ENCODE measurements at regions not wholly inside any gene's neighbourhood (a gene's known extent, or its start where the extent isn't known, plus 50 kb on each side); places are given as distances from the start of the nearest gene placed in this dataset.

DNA sequence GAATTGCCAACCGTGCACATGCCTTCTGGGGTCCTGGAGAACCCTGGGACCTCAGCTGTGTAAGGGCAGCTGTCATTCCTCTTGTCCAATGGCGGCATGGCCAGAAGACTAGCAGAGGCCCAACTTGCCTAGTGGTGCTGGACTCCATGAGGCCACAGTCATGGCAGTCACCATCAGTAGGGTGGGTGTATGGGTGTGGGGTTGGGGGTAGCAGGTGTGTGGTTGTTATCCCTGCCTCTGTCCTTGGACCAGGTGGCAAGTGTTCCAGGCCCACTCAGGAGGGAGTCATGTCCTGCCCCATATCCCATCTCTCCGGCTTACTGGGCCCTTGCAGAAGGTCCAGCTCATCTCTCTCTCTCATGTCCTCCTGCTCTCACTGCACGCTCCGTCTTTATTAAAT, 1596.2 kb downstream of the MRPL39 start:
- TF ChIP-seq POLR2AphosphoS5 (IDR thresholded peaks at IDR 0.05; ENCODE audit: insufficient read depth in 1 of 2, low read depth in 1 of 2) = no peak
- no peak for TF ChIP-seq POLR2A (IDR thresholded peaks at IDR 0.05)
- no peak for TF ChIP-seq CTCF (IDR thresholded peaks at IDR 0.05)
- Histone ChIP-seq H3K4me3 (no peak overlapping the region), H3K36me3 (no peaks in the 10 kb centered on the region), H3K27me3 (no peaks in the 10 kb centered on the region), H3K9me3 (no peaks in the 10 kb centered on the region), H3K4me1 (no peaks in the 10 kb centered on the region), H3K27ac (no peak overlapping the region)
- intact Hi-C loops (cut with DNase I) = no loop called here
- DNase-seq (ENCODE audit: extremely low spot score in 2 of 2) = no peak

DNA sequence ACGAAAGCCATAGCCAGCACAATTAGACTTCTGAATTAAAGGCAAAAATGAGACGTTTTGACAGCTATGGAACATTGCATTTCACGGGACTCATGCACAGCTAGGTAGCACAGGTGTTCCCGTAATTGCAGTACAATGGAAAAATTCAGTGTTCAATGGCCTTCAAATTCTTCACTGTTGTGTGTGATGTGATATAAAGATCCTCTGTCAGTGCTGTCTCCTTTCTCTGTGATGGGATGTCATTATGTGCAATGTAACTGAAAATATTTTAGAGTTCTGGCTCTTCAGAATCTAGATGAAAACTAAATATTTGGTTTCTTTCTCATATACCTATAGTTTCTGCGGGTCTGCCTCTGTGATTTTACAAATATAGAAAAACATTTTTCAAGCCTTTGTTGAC, 1599.7 kb downstream of the MRPL39 start:
- Histone ChIP-seq H3K27me3 (no peaks in the 10 kb centered on the region), H3K4me1 (no peaks in the 10 kb centered on the region), H3K36me3 (no peaks in the 10 kb centered on the region), H3K27ac (no peak overlapping the region), H3K4me3 (no peak overlapping the region), H3K9me3 (no peaks in the 10 kb centered on the region)
- no peak for TF ChIP-seq CTCF (IDR thresholded peaks at IDR 0.05)
- TF ChIP-seq POLR2A (IDR thresholded peaks at IDR 0.05) = no peak
- TF ChIP-seq POLR2AphosphoS5 (IDR thresholded peaks at IDR 0.05; ENCODE audit: insufficient read depth in 1 of 2, low read depth in 1 of 2) = no peak
- no peak for DNase-seq (ENCODE audit: extremely low spot score in 2 of 2)
- intact Hi-C loops (cut with DNase I) = no loop called here

DNA sequence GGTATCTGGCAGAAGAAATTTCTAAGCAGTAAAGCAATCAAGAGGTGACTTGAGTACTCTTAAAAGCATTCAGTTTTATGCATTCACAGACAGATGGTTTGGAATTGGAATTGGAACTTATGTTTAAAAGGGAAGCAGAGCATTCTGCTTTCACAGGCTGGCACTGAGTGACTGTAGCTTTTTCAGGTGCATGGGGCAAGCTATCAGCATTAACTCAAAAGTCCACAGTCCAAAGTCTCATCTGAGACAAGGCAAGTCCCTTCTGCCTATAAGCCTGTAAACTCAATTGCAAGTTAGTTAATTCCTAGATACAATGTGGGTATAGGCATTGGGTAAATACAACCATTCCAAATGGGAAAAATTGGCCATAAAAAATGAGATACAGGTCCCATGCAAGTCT, 1620.3 kb downstream of the MRPL39 start:
- Histone ChIP-seq H3K36me3 (no peaks in the 10 kb centered on the region), H3K4me3 (no peak overlapping the region), H3K27me3 (no peaks in the 10 kb centered on the region), H3K4me1 (no peaks in the 10 kb centered on the region), H3K9me3 (no peaks in the 10 kb centered on the region), H3K27ac (no peak overlapping the region)
- intact Hi-C loops (cut with DNase I) = no loop called here
- TF ChIP-seq POLR2A (IDR thresholded peaks at IDR 0.05) (no peak), CTCF (IDR thresholded peaks at IDR 0.05) (no peak), POLR2AphosphoS5 (IDR thresholded peaks at IDR 0.05; ENCODE audit: insufficient read depth in 1 of 2, low read depth in 1 of 2) (no peak)
- no peak for DNase-seq (ENCODE audit: extremely low spot score in 2 of 2)

GRCh38 chr21:23986214-23986613, 1621.1 kb downstream of the MRPL39 start:
- H3K4me1 ChIP-seq = no peaks in the 10 kb centered on the region
- no peak for DNase-seq (ENCODE audit: extremely low spot score in 2 of 2)
- H3K27me3 ChIP-seq = no peaks in the 10 kb centered on the region
- no peak overlapping the region for H3K4me3 ChIP-seq
- intact Hi-C loops (cut with DNase I) = no loop called here
- no peak overlapping the region for H3K27ac ChIP-seq
- H3K9me3 ChIP-seq = no peaks in the 10 kb centered on the region
- TF ChIP-seq POLR2AphosphoS5 (IDR thresholded peaks at IDR 0.05; ENCODE audit: insufficient read depth in 1 of 2, low read depth in 1 of 2) (no peak), CTCF (IDR thresholded peaks at IDR 0.05) (no peak), POLR2A (IDR thresholded peaks at IDR 0.05) (no peak)
- H3K36me3 ChIP-seq = no peaks in the 10 kb centered on the region

DNA sequence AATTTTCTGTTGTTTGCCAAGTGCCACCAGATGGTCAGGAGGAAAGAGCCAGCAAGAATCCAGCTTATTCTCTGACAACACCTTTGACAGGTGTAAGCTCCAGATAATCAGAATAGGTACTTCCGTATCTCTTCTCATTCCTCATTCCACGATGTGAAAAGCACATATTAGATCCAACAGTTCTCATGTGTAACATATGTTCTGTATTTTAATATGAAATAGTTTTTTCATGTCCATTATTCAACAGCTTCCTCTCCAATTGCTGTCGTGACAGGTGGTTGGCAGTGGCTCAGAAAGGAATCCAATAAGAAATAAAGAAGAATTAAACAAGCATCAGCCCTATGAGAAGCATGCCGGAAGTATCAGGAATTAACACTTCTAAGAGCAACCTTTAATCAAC, 1624.7 kb downstream of the MRPL39 start:
- Histone ChIP-seq H3K27ac (no peak overlapping the region), H3K36me3 (no peaks in the 10 kb centered on the region), H3K27me3 (no peaks in the 10 kb centered on the region), H3K4me1 (no peaks in the 10 kb centered on the region), H3K9me3 (no peaks in the 10 kb centered on the region), H3K4me3 (no peak overlapping the region)
- TF ChIP-seq POLR2AphosphoS5 (IDR thresholded peaks at IDR 0.05; ENCODE audit: insufficient read depth in 1 of 2, low read depth in 1 of 2) (no peak), CTCF (IDR thresholded peaks at IDR 0.05) (no peak), POLR2A (IDR thresholded peaks at IDR 0.05) (no peak)
- intact Hi-C loops (cut with DNase I) = no loop called here
- DNase-seq (ENCODE audit: extremely low spot score in 2 of 2) = no peak

Data from vagina (tissue), 2 donors.